ENCODE measurements at regions not wholly inside any gene's neighbourhood (a gene's known extent, or its start where the extent isn't known, plus 50 kb on each side); places are given as distances from the start of the nearest gene placed in this dataset.

GRCh38 chr15:62611002-62611401 is 431.5 kb upstream of the TPM1 start:
- no peak for TF ChIP-seq CTCF (conservative IDR thresholded peaks at IDR 0.05)
- TF ChIP-seq EZH2 (IDR thresholded peaks at IDR 0.05; ENCODE audit: low read depth): no peak
